ENCODE measurements at regions not wholly inside any gene's neighbourhood (a gene's known extent, or its start where the extent isn't known, plus 50 kb on each side); places are given as distances from the start of the nearest gene placed in this dataset.

DNA sequence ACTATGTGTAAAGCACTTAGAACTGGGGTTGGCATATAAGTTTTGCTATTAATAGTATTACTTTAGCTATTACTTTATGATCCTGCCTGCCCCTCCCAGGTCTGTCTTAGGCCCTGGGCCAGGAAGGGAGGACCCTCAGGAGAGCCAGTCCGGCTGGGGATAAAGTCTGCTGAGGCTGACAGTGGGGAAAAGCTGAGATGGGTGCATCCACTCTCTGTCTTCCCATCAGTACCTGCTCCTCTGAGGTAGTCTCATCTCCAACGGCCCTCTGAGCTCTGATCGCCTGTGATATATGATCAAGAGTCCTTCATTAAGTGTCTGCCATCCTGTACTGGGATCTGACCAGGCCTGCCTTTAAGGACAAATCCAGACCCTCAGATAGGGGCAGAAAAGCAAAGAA is 156.5 kb upstream of the PJA1 start:
- TF ChIP-seq, protein P1, sequence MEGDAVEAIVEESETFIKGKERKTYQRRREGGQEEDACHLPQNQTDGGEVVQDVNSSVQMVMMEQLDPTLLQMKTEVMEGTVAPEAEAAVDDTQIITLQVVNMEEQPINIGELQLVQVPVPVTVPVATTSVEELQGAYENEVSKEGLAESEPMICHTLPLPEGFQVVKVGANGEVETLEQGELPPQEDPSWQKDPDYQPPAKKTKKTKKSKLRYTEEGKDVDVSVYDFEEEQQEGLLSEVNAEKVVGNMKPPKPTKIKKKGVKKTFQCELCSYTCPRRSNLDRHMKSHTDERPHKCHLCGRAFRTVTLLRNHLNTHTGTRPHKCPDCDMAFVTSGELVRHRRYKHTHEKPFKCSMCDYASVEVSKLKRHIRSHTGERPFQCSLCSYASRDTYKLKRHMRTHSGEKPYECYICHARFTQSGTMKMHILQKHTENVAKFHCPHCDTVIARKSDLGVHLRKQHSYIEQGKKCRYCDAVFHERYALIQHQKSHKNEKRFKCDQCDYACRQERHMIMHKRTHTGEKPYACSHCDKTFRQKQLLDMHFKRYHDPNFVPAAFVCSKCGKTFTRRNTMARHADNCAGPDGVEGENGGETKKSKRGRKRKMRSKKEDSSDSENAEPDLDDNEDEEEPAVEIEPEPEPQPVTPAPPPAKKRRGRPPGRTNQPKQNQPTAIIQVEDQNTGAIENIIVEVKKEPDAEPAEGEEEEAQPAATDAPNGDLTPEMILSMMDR (conservative IDR thresholded peaks at IDR 0.05; ENCODE audit: low read depth, low read length): no peak
- no peak for TF ChIP-seq EZH2 (IDR thresholded peaks at IDR 0.05; ENCODE audit: borderline replicate concordance, low read depth, low read length, poor library complexity, severe bottlenecking)

Measured in A673 (cell line).